SK-N-SH (cell line): ENCODE measurements at regions not wholly inside any gene's neighbourhood (a gene's known extent, or its start where the extent isn't known, plus 50 kb on each side); places are given as distances from the start of the nearest gene placed in this dataset.

Experiments used
- CTCF ChIA-PET: fragments of 300-600, 350-600 bp; formaldehyde crosslinking; extraction: SDS; loops from one replicate; lab custom pipeline; 2021; lab: Yijun Ruan, JAX
- POLR2A ChIA-PET: fragments of 350-600 bp; sonication (Branson Sonifier 250); formaldehyde crosslinking; extraction: SDS; loops from one replicate; lab custom pipeline; 2020; ENCODE audit warnings: antibody characterized with exemption, inconsistent platforms; lab: Yijun Ruan, JAX
- DNase-seq: peaks from one replicate; pipeline ENCODE4 v3.0.0; 2012
- H2AFZ ChIP-seq: fragments of 200-600 bp; sonication (generic); 2 replicates; pipeline ENCODE4 v1.8.1; 2016; ENCODE audit warnings: antibody characterized with exemption, mild to moderate bottlenecking, low read depth
- H3F3A ChIP-seq: fragments of 200-600 bp; sonication (generic); replicated peaks from 2 replicates; pipeline ENCODE3; 2016; ENCODE audit warnings: antibody characterized with exemption, mild to moderate bottlenecking; ENCODE audit not compliant: insufficient read depth
- H3K27ac ChIP-seq, 2 experiments: fragments of 200-500 bp in 1 of 2; fragments of 200-600 bp in 1 of 2; sonication (Bioruptor generic) in 1 of 2; sonication (generic), shearing (Covaris generic) in 1 of 2; 2 replicates each; pipeline versions ENCODE4 v1.5.1 to v1.6.1; 2014 to 2016; ENCODE audit warnings: low read depth in 2 of 2, inconsistent platforms in 1 of 2, low read length in 1 of 2, mild to moderate bottlenecking in 1 of 2, mixed read lengths in 1 of 2
- H3K27me3 ChIP-seq: fragments of 200-600 bp; sonication (generic), shearing (Covaris generic); 2 replicates; pipeline ENCODE4 v1.6.1; 2016; ENCODE audit warnings: mixed run types; ENCODE audit not compliant: insufficient read depth
- H3K36me3 ChIP-seq, 2 experiments: fragments of 200-500 bp in 1 of 2; fragments of 200-600 bp in 1 of 2; sonication (Bioruptor generic) in 1 of 2; sonication (generic) in 1 of 2; replicated peaks in 1 of 2; 2 replicates each; pipeline versions ENCODE3 to v1.5.1; 2014 to 2016; ENCODE audit warnings: low read length in 1 of 2, mild to moderate bottlenecking in 1 of 2; ENCODE audit not compliant: insufficient read depth in 2 of 2, control insufficient read depth in 1 of 2
- H3K4me1 ChIP-seq, 2 experiments: fragments of 200-500 bp in 1 of 2; fragments of 200-600 bp in 1 of 2; sonication (Bioruptor generic) in 1 of 2; sonication (generic), shearing (Covaris generic) in 1 of 2; 2 replicates each; pipeline versions ENCODE4 v1.5.1 to v1.6.1; 2014 to 2016; ENCODE audit warnings: low read depth in 1 of 2, low read length in 1 of 2, mixed run types in 1 of 2; ENCODE audit not compliant: insufficient read depth in 2 of 2, control insufficient read depth in 1 of 2
- H3K4me2 ChIP-seq: fragments of 200-600 bp; sonication (generic), shearing (Covaris generic); 2 replicates; pipeline ENCODE4 v1.6.1; 2017; ENCODE audit warnings: mixed run types
- H3K4me3 ChIP-seq, 2 experiments: fragments of 200-500 bp in 1 of 2; fragments of 200-600 bp in 1 of 2; sonication (Bioruptor generic) in 1 of 2; sonication (generic), shearing (Covaris generic) in 1 of 2; 2 replicates each; pipeline versions ENCODE4 v1.5.1 to v1.8.1; 2014 to 2016; ENCODE audit warnings: low read depth in 2 of 2, inconsistent platforms in 1 of 2, low read length in 1 of 2, mild to moderate bottlenecking in 1 of 2, mixed read lengths in 1 of 2, moderate library complexity in 1 of 2
- H3K79me2 ChIP-seq: fragments of 200-600 bp; sonication (generic); 2 replicates; pipeline ENCODE4 v1.8.1; 2017; ENCODE audit warnings: mild to moderate bottlenecking; ENCODE audit not compliant: insufficient read depth
- H3K9ac ChIP-seq: fragments of 200-600 bp; sonication (generic); 2 replicates; pipeline ENCODE4 v1.6.1; 2017; ENCODE audit warnings: mixed run types
- H3K9me2 ChIP-seq: fragments of 200-600 bp; sonication (generic); 2 replicates; pipeline ENCODE4 v1.6.1; 2017; ENCODE audit warnings: mixed run types
- H3K9me3 ChIP-seq: fragments of 200-600 bp; sonication (generic); 2 replicates; pipeline ENCODE4 v1.6.1; 2017; ENCODE audit warnings: mixed run types, mild to moderate bottlenecking, moderate library complexity
- H4K20me1 ChIP-seq: fragments of 200-600 bp; sonication (generic); 2 replicates; pipeline ENCODE4 v1.6.1; 2017; ENCODE audit warnings: mild to moderate bottlenecking, mixed run types; ENCODE audit not compliant: insufficient read depth
- CTCF ChIP-seq: fragments of 200-600 bp; sonication (generic); IDR thresholded peaks from 2 replicates; pipeline ENCODE4 v1.6.1; 2017; ENCODE audit warnings: antibody characterized with exemption, mild to moderate bottlenecking, moderate library complexity
- EZH2phosphoT487 ChIP-seq: fragments of 200-600 bp; sonication (generic); IDR thresholded peaks from 2 replicates; pipeline ENCODE4 v1.6.1; 2017; ENCODE audit warnings: low read depth, mixed run types, mild to moderate bottlenecking, antibody characterized with exemption, moderate library complexity, borderline replicate concordance
- FOSL2 ChIP-seq: IDR thresholded peaks from 2 replicates; pipeline ENCODE4 v1.4.0; 2012; ENCODE audit warnings: low read depth, mild to moderate bottlenecking, moderate library complexity, borderline replicate concordance
- FOXM1 ChIP-seq: IDR thresholded peaks from 2 replicates; pipeline ENCODE4 v1.4.0; 2012; ENCODE audit warnings: low read depth, mild to moderate bottlenecking
- GABPA ChIP-seq: IDR thresholded peaks from 2 replicates; pipeline ENCODE4 v1.4.0; 2012; ENCODE audit warnings: low read depth, mild to moderate bottlenecking
- GATA2 ChIP-seq: sonication (generic); formaldehyde crosslinking; IDR thresholded peaks from 2 replicates; pipeline ENCODE4 v1.5.0; 2020; ENCODE audit warnings: mild to moderate bottlenecking, missing genetic modification reagents
- IRF3 ChIP-seq: fragments of 150-350 bp; IDR thresholded peaks from 2 replicates; pipeline ENCODE4 v1.6.1; 2016; ENCODE audit warnings: mild to moderate bottlenecking, low read depth, low read length
- JUND ChIP-seq: IDR thresholded peaks from 2 replicates; pipeline ENCODE4 v1.4.0; 2012
- MAX ChIP-seq: IDR thresholded peaks from 2 replicates; pipeline ENCODE4 v1.4.0; 2012; ENCODE audit warnings: low read depth
- NRF1 ChIP-seq: IDR thresholded peaks from 2 replicates; pipeline ENCODE4 v1.6.1; 2012; ENCODE audit warnings: low read depth, mild to moderate bottlenecking, low read length
- RFX5 ChIP-seq: IDR thresholded peaks from 2 replicates; pipeline ENCODE4 v1.6.1; 2012; ENCODE audit warnings: mild to moderate bottlenecking, improper control_type of control experiment, low read length
- TAF1 ChIP-seq: IDR thresholded peaks from 2 replicates; pipeline ENCODE4 v1.6.1; 2012; ENCODE audit warnings: low read depth, mild to moderate bottlenecking, low read length, moderate library complexity, borderline replicate concordance
- TCF12 ChIP-seq: IDR thresholded peaks from 2 replicates; pipeline ENCODE4 v1.4.0; 2012
- TEAD4 ChIP-seq: IDR thresholded peaks from 2 replicates; pipeline ENCODE4 v1.4.0; 2012; ENCODE audit warnings: mild to moderate bottlenecking, borderline replicate concordance; ENCODE audit not compliant: insufficient read depth
- USF1 ChIP-seq: IDR thresholded peaks from 2 replicates; pipeline ENCODE4 v1.4.0; 2012; ENCODE audit warnings: low read depth, borderline replicate concordance
- TF ChIP-seq, protein P1 (sequence below): IDR thresholded peaks from 2 replicates; pipeline ENCODE4 v1.4.0; 2012; ENCODE audit warnings: low read depth, borderline replicate concordance
- TF ChIP-seq, protein P2 (sequence below): IDR thresholded peaks from 2 replicates; pipeline ENCODE4; 2012

- TF ChIP-seq, protein P1, sequence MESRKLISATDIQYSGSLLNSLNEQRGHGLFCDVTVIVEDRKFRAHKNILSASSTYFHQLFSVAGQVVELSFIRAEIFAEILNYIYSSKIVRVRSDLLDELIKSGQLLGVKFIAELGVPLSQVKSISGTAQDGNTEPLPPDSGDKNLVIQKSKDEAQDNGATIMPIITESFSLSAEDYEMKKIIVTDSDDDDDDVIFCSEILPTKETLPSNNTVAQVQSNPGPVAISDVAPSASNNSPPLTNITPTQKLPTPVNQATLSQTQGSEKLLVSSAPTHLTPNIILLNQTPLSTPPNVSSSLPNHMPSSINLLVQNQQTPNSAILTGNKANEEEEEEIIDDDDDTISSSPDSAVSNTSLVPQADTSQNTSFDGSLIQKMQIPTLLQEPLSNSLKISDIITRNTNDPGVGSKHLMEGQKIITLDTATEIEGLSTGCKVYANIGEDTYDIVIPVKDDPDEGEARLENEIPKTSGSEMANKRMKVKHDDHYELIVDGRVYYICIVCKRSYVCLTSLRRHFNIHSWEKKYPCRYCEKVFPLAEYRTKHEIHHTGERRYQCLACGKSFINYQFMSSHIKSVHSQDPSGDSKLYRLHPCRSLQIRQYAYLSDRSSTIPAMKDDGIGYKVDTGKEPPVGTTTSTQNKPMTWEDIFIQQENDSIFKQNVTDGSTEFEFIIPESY = no peak
- TF ChIP-seq, all 33 proteins: peak for 0
These were observed 64.6 kb upstream of the VCAN start (continued) for GRCh38 chr5:83406906-83407305.

- Histone ChIP-seq H3K4me1 (no peaks in the 10 kb centered on the region; a peak in 1 of 4 replicates), H3K27me3 (no peaks in the 10 kb centered on the region), H2AFZ (no peak overlapping the region), H3K79me2 (no peaks in the 10 kb centered on the region), H3K9me2 (no peaks in the 10 kb centered on the region), H4K20me1 (no peaks in the 10 kb centered on the region)
- POLR2A ChIA-PET = no interaction called here
- no peak for DNase-seq
- TF ChIP-seq TAF1 (no peak), CTCF (no peak), TEAD4 (no peak), JUND (no peak), RFX5 (no peak), IRF3 (no peak), FOXM1 (no peak), TCF12 (no peak), MAX (no peak), FOSL2 (no peak), EZH2phosphoT487 (no peak), NRF1 (no peak), GABPA (no peak), USF1 (no peak), GATA2 (no peak)
- TF ChIP-seq, protein P1 = no peak
- TF ChIP-seq, protein P2, sequence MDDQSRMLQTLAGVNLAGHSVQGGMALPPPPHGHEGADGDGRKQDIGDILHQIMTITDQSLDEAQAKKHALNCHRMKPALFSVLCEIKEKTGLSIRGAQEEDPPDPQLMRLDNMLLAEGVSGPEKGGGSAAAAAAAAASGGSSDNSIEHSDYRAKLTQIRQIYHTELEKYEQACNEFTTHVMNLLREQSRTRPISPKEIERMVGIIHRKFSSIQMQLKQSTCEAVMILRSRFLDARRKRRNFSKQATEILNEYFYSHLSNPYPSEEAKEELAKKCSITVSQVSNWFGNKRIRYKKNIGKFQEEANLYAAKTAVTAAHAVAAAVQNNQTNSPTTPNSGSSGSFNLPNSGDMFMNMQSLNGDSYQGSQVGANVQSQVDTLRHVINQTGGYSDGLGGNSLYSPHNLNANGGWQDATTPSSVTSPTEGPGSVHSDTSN = no peak
- TF ChIP-seq, all 33 proteins: peak for 0
- Histone ChIP-seq H3K4me3 (no peak overlapping the region), H3K9ac (no peak overlapping the region), H3K9me3 (no peaks in the 10 kb centered on the region), H3F3A (no peaks in the 10 kb centered on the region), H3K36me3 (no peaks in the 10 kb centered on the region), H3K27ac (no peak overlapping the region), H3K4me2 (no peak overlapping the region)
- CTCF ChIA-PET = no interaction called here
These were observed 63.6 kb upstream of the VCAN start for GRCh38 chr5:83407931-83408330.
